PC-9 (cell line): ENCODE measurements at regions not wholly inside any gene's neighbourhood (a gene's known extent, or its start where the extent isn't known, plus 50 kb on each side); places are given as distances from the start of the nearest gene placed in this dataset.

Experiments used
- BruUV-seq: library from RNA; stranded (reverse); fragments of 400-500 nt; replicated peaks from 2 replicates; lab custom pipeline; 2021; lab: Mats Ljungman, UMichigan
- CTCF ChIA-PET: fragments of 300-600 bp; sonication (Branson Sonifier 250); formaldehyde crosslinking; loops from one replicate; lab custom pipeline; 2022; ENCODE audit warnings: antibody characterized with exemption; lab: Charles Lee
- POLR2A ChIA-PET: fragments of 300-600 bp; sonication (Branson Sonifier 250); formaldehyde crosslinking; loops from one replicate; lab custom pipeline; 2022; ENCODE audit warnings: antibody characterized with exemption; ENCODE audit not compliant: unreplicated experiment; lab: Charles Lee
- DNase-seq, 2 experiments: peaks; one replicate each; pipeline versions ENCODE4 v3.0.0 to v3.0.0-alpha.2; 2015 to 2022; ENCODE audit warnings: mixed read lengths in 1 of 2
- H2AFZ ChIP-seq: fragments of 200-600 bp; sonication (generic); 2 replicates; pipeline ENCODE4 v1.8.1; 2017; ENCODE audit warnings: antibody characterized with exemption
- H3F3A ChIP-seq: fragments of 200-600 bp; sonication (generic); 2 replicates; pipeline ENCODE4 v1.8.1; 2017; ENCODE audit warnings: antibody characterized with exemption, mild to moderate bottlenecking, low read depth; ENCODE audit not compliant: insufficient read depth
- H3K27ac ChIP-seq: fragments of 200-600 bp; sonication (generic); 2 replicates; pipeline ENCODE4 v1.6.1; 2016; ENCODE audit warnings: mixed run types
- H3K27me3 ChIP-seq: fragments of 200-600 bp; sonication (generic); 2 replicates; pipeline ENCODE4 v1.6.1; 2016; ENCODE audit warnings: low read depth, mixed run types; ENCODE audit not compliant: insufficient read depth
- H3K36me3 ChIP-seq: fragments of 200-600 bp; sonication (generic); 2 replicates; pipeline ENCODE4 v1.6.1; 2016; ENCODE audit warnings: low read depth, mixed run types
- H3K4me1 ChIP-seq: fragments of 200-600 bp; sonication (generic); replicated peaks from 2 replicates; pipeline ENCODE4 v1.6.1; 2016; ENCODE audit warnings: mixed run types; ENCODE audit not compliant: insufficient read depth
- H3K4me2 ChIP-seq: fragments of 200-600 bp; sonication (generic); 2 replicates; pipeline ENCODE4 v1.6.1; 2017; ENCODE audit warnings: mixed run types
- H3K4me3 ChIP-seq: fragments of 200-600 bp; sonication (generic); 2 replicates; pipeline ENCODE4 v1.6.1; 2016; ENCODE audit warnings: mixed run types
- H3K79me2 ChIP-seq: fragments of 200-600 bp; sonication (generic); 2 replicates; pipeline ENCODE4 v1.6.1; 2017; ENCODE audit warnings: low read depth, mixed run types
- H3K9me2 ChIP-seq: fragments of 200-600 bp; sonication (generic); 2 replicates; pipeline ENCODE4 v1.8.1; 2017; ENCODE audit warnings: mild to moderate bottlenecking; ENCODE audit not compliant: insufficient read depth
- H3K9me3 ChIP-seq: fragments of 200-600 bp; sonication (generic); 2 replicates; pipeline ENCODE4 v1.8.1; 2016; ENCODE audit warnings: low read depth; ENCODE audit not compliant: insufficient read depth
- H4K20me1 ChIP-seq: fragments of 200-600 bp; sonication (generic); 2 replicates; pipeline ENCODE4 v1.8.1; 2017; ENCODE audit not compliant: insufficient read depth
- EZH2 ChIP-seq: fragments of 200-600 bp; sonication (generic); IDR thresholded peaks from 2 replicates; pipeline ENCODE4 v1.8.0; 2017; ENCODE audit warnings: antibody characterized with exemption, low read depth
- intact Hi-C: fragments of 100-400 bp; cut with micrococcal nuclease; formaldehyde crosslinking; loops from one replicate; pipeline ENCODE4 v1.10.0; 2022; ENCODE audit not compliant: unreplicated experiment
- TF ChIP-seq, protein P1 (sequence below): fragments of 200-600 bp; sonication (generic); conservative IDR thresholded peaks from 2 replicates; pipeline ENCODE4 v1.6.1; 2017; ENCODE audit warnings: mixed run types, antibody characterized with exemption, mild to moderate bottlenecking, moderate library complexity

- Histone ChIP-seq H3K27ac (peak overlapping the region; percentile 91), H3K4me3 (no peak overlapping the region), H3K36me3 (no peaks in the 10 kb centered on the region), H3K9me3 (peaks cover 11% of the 10 kb centered on the region; the same call in 1 of the 2 replicates), H3F3A (peaks cover 23% of the 10 kb centered on the region), H4K20me1 (no peaks in the 10 kb centered on the region), H3K79me2 (no peaks in the 10 kb centered on the region), H3K27me3 (no peaks in the 10 kb centered on the region), H3K4me1 (peaks cover 37% of the 10 kb centered on the region), H2AFZ (peak overlapping the region; percentile 33; the same call in 1 of the 2 replicates), H3K9me2 (no peaks in the 10 kb centered on the region), H3K4me2 (peak overlapping the region; percentile 47)
- peak; percentile 55 to 99 for DNase-seq
- TF ChIP-seq, protein P1, sequence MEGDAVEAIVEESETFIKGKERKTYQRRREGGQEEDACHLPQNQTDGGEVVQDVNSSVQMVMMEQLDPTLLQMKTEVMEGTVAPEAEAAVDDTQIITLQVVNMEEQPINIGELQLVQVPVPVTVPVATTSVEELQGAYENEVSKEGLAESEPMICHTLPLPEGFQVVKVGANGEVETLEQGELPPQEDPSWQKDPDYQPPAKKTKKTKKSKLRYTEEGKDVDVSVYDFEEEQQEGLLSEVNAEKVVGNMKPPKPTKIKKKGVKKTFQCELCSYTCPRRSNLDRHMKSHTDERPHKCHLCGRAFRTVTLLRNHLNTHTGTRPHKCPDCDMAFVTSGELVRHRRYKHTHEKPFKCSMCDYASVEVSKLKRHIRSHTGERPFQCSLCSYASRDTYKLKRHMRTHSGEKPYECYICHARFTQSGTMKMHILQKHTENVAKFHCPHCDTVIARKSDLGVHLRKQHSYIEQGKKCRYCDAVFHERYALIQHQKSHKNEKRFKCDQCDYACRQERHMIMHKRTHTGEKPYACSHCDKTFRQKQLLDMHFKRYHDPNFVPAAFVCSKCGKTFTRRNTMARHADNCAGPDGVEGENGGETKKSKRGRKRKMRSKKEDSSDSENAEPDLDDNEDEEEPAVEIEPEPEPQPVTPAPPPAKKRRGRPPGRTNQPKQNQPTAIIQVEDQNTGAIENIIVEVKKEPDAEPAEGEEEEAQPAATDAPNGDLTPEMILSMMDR: 0 out of 2 replicates have a peak, but pooled peaks have one; percentile 28
- no peak for TF ChIP-seq EZH2
- intact Hi-C loops: loop anchor here (1.0 kb wide), 1 partner anchor 231 kb away; no protein-coding TSS in a partner anchor
- BruUV-seq: no TSS peak
- ChIA-PET CTCF (no interaction called here), POLR2A (interaction anchor here (0.6 kb wide), 1 partner anchor 599 kb away, joined by 10 read pairs; no protein-coding TSS in a partner anchor)
Observed at GRCh38 chr7:46153951-46154787, 233.1 kb upstream of the IGFBP3 start.

DNA sequence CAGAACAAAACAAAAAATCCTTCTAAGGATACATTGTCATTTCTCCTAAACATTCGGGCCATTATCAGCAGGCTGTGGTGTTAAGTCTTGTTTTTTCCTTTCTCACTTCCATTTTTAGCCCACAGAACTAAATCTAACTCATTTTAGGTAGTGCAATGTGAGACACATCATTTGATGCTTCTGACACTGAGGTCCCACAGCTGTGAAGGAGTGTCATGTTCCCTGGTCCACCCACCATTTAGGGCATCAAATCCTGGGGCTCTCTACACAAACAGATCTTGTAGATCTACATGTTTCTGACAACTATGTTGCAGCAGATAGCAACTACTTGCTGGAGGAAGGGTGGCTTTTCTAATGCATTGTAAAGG lies 232.5 kb upstream of the IGFBP3 start:
- intact Hi-C loops: no loop called here
- ChIA-PET CTCF (no interaction called here), POLR2A (no interaction called here)
- H3K9me2 ChIP-seq: no peaks in the 10 kb centered on the region
- no peak for DNase-seq
- no peaks in the 10 kb centered on the region for H3K79me2 ChIP-seq
- H3K9me3 ChIP-seq: peaks cover 11% of the 10 kb centered on the region; the same call in 1 of the 2 replicates
- no TSS peak for BruUV-seq
- peak overlapping the region; percentile 91 for H3K27ac ChIP-seq
- H3F3A ChIP-seq: peaks cover 23% of the 10 kb centered on the region
- peaks cover 37% of the 10 kb centered on the region for H3K4me1 ChIP-seq
- no peaks in the 10 kb centered on the region for H3K27me3 ChIP-seq
- peak overlapping the region; percentile 33; the same call in 1 of the 2 replicates for H2AFZ ChIP-seq
- H3K4me3 ChIP-seq: no peak overlapping the region
- no peak for TF ChIP-seq EZH2
- TF ChIP-seq, protein P1: no peak
- no peaks in the 10 kb centered on the region for H3K36me3 ChIP-seq
- no peaks in the 10 kb centered on the region for H4K20me1 ChIP-seq
- H3K4me2 ChIP-seq: peak overlapping the region; percentile 47

- intact Hi-C loops: no loop called here
- peak in 1 of 2 experiments; percentile 56 for DNase-seq
- Histone ChIP-seq H3K9me3 (peaks cover 11% of the 10 kb centered on the region; the same call in 1 of the 2 replicates), H3K4me1 (peaks cover 37% of the 10 kb centered on the region), H4K20me1 (no peaks in the 10 kb centered on the region), H3K4me3 (no peak overlapping the region), H3K27me3 (no peaks in the 10 kb centered on the region), H3K79me2 (no peaks in the 10 kb centered on the region), H2AFZ (no peak overlapping the region), H3F3A (peaks cover 23% of the 10 kb centered on the region), H3K27ac (peak overlapping the region; percentile 91), H3K4me2 (peak overlapping the region; percentile 47; the same call in 1 of the 2 replicates), H3K36me3 (no peaks in the 10 kb centered on the region), H3K9me2 (no peaks in the 10 kb centered on the region)
- CTCF ChIA-PET: interaction anchor here (0.5 to 0.7 kb wide), 5 partner anchors 14 to 264 kb away, joined by 3 to 7 read pairs (median 4); no protein-coding TSS in a partner anchor
- TF ChIP-seq, protein P1: peak; percentile 49
- TF ChIP-seq EZH2: no peak
- no TSS peak for BruUV-seq
- POLR2A ChIA-PET: no interaction called here
Observed at GRCh38 chr7:46152696-46153095, 231.6 kb upstream of the IGFBP3 start.
